ENCODE measurements at regions not wholly inside any gene's neighbourhood (a gene's known extent, or its start where the extent isn't known, plus 50 kb on each side); places are given as distances from the start of the nearest gene placed in this dataset.
"Not testable (repeated sequence)": the region's sequence is repeated elsewhere in the genome, so short reads cannot be mapped to it uniquely, and the experiment has no call there.

DNA sequence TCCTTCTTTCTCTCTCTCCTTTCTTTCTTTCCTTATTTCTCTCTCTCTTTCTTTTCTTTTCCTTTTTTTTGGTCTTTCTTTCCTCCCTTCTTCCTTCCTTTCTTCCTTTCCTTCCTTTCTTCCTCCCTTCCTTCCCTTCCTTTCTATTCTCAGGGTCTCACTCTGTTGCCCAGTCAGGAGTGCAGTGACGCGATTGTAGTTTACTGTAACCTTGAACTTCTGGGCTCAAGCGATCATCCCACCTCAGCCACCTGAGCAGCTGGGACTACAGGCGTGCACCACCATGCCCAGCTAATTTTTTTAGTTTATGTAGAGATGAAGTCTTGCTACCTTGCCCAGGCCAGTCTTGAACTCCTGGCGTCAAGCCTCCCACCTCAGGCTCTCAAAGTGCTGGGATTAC is 83.8 kb upstream of the PPM1B start:
- ATAC-seq = no peak
- no peaks in the 10 kb centered on the region for H3K9me3 ChIP-seq
- H3K4me1 ChIP-seq = peaks cover 0 to 20% (median 4%) of the 10 kb centered on the region in 3 donors
- 96 to 100% methylated on average over 3 to 4 of the region's 5 CpGs for WGBS, 2 donors (ENCODE audit: low coverage in 1 of 2)
- no peak for TF ChIP-seq EP300 (IDR thresholded peaks at IDR 0.05)
- TF ChIP-seq, protein P1, sequence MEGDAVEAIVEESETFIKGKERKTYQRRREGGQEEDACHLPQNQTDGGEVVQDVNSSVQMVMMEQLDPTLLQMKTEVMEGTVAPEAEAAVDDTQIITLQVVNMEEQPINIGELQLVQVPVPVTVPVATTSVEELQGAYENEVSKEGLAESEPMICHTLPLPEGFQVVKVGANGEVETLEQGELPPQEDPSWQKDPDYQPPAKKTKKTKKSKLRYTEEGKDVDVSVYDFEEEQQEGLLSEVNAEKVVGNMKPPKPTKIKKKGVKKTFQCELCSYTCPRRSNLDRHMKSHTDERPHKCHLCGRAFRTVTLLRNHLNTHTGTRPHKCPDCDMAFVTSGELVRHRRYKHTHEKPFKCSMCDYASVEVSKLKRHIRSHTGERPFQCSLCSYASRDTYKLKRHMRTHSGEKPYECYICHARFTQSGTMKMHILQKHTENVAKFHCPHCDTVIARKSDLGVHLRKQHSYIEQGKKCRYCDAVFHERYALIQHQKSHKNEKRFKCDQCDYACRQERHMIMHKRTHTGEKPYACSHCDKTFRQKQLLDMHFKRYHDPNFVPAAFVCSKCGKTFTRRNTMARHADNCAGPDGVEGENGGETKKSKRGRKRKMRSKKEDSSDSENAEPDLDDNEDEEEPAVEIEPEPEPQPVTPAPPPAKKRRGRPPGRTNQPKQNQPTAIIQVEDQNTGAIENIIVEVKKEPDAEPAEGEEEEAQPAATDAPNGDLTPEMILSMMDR (IDR thresholded peaks at IDR 0.05) = no peak
- H3K4me3 ChIP-seq = no peak overlapping the region
- no peak overlapping the region for H3K27ac ChIP-seq
- no peaks in the 10 kb centered on the region for H3K27me3 ChIP-seq
- H3K36me3 ChIP-seq = no peaks in the 10 kb centered on the region

DNA sequence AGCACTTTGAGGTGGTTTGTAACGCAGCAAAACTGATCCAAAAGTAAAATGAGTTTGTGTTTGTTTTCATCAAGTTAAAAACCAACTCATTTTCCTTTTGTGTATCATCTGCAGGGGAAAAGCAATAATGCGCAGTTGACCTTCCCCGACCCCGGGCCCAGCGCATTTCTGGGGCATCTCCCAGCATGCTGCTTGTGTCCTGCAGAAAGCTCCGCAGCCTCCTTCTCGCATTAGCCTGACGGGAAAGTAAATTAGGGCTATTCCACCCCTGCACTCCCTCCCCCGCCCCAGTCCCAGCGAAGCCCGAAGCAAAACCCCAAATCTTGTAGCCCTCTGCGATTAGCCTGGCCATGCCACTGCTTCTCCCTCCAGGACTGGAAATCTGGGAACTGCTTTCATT is 82.0 kb upstream of the PPM1B start:
- WGBS, 2 donors (ENCODE audit: low coverage in 1 of 2) = 74 to 87% methylated on average over 8 to 10 of the region's 12 CpGs
- H3K27ac ChIP-seq = peak overlapping the region in 2 of 4 donors; percentile 76 to 79
- H3K4me3 ChIP-seq = peak overlapping the region in 1 of 2 donors; percentile 42

DNA sequence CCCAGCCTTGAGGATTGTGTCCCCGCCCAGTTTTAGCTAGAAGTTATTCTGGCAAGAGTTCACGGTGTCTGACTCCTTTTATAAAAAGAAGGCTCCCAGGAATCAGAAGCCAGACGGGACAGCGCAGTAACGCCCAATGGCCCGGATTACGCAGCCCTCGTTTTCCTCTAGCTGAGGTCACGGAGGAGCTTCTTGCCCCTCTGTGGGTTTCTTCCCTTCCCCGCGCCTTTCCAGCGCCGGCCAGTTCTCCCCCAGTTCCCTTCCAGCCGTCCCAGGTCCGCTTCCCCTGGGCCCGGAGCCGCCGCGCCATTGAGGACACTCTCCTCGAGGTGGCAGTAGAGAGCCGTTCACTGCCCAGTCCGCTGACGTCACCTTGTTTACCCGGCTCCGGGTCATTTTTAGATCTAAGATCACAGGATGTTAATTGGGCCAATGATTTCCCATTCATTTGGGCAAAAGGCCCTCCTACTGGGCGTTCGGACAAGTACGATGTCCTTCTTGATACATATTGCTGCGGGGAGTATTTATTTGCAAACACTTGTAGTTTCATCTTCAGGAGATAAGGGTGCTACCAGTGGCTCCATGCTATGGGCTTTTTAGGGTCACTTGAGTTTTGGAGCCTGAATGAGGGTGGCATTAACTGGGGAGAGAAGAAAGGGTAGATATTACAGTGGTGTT is 81.5 kb upstream of the PPM1B start:
- WGBS, 2 donors (ENCODE audit: low coverage in 1 of 2) = 0% methylated on average over 6 to 22 of the region's 29 CpGs

More for the DNA sequence above, 82.0 kb upstream of the PPM1B start:
- TF ChIP-seq POLR2A (IDR thresholded peaks at IDR 0.05) (no peak), EP300 (IDR thresholded peaks at IDR 0.05) (no peak), POLR2AphosphoS5 (IDR thresholded peaks at IDR 0.05) (no peak)
- TF ChIP-seq, protein P1 (IDR thresholded peaks at IDR 0.05) = no peak
- Histone ChIP-seq H3K9me3 (no peaks in the 10 kb centered on the region), H3K36me3 (no peaks in the 10 kb centered on the region), H3K27me3 (no peaks in the 10 kb centered on the region), H3K4me1 (peaks cover 0 to 20% (median 4%) of the 10 kb centered on the region in 3 donors)
- no peak for ATAC-seq

DNA sequence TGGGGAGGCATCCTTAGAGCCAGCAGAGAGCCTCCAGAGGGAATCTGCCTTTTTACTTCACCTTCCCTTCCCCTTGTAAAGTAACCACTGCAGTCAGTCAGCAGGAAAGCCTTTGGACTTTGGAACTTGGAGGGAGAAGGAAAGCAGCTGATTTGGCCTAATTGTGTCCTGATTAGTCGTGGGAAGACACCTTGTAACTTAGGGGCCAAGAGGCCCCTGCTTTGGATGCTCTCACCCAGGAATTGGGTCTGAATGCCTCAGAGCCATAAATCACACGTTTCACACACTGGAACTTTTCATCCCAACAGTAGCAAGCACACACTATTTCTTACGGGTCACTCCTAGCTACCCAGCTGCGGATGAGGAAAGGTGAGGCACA is 81.0 kb upstream of the PPM1B start:
- ATAC-seq = peak; percentile 10
- no peaks in the 10 kb centered on the region for H3K27me3 ChIP-seq
- 87% methylated on average over 3 of the region's 4 CpGs; no CpG with 5 or more reads in 1 of the 2 donors for WGBS, 2 donors (ENCODE audit: low coverage in 1 of 2)
- H3K27ac ChIP-seq = peak overlapping the region in 3 of 4 donors; percentile 67 to 79 (median 76)
- no peaks in the 10 kb centered on the region for H3K9me3 ChIP-seq
- TF ChIP-seq POLR2AphosphoS5 (IDR thresholded peaks at IDR 0.05) (no peak), POLR2A (IDR thresholded peaks at IDR 0.05) (no peak), EP300 (IDR thresholded peaks at IDR 0.05) (no peak)
- TF ChIP-seq, protein P1 (IDR thresholded peaks at IDR 0.05) = no peak
- no peaks in the 10 kb centered on the region for H3K36me3 ChIP-seq
- H3K4me1 ChIP-seq = peaks cover 0 to 20% (median 4%) of the 10 kb centered on the region in 3 donors
- peak overlapping the region in 1 of 2 donors; percentile 42 for H3K4me3 ChIP-seq

More for the DNA sequence above, 81.5 kb upstream of the PPM1B start:
- ATAC-seq = peak; percentile 95
- Histone ChIP-seq H3K27me3 (no peaks in the 10 kb centered on the region), H3K9me3 (no peaks in the 10 kb centered on the region), H3K27ac (peak overlapping the region in 3 of 4 donors; percentile 67 to 79 (median 76)), H3K4me1 (peaks cover 0 to 20% (median 4%) of the 10 kb centered on the region in 3 donors), H3K36me3 (no peaks in the 10 kb centered on the region), H3K4me3 (peak overlapping the region; percentile 20 to 42)
- TF ChIP-seq, protein P1 (IDR thresholded peaks at IDR 0.05) = peak; percentile 86 to 97 (median 90)
- no peak for TF ChIP-seq EP300 (IDR thresholded peaks at IDR 0.05)
- peak; percentile 57 for TF ChIP-seq POLR2AphosphoS5 (IDR thresholded peaks at IDR 0.05)

DNA sequence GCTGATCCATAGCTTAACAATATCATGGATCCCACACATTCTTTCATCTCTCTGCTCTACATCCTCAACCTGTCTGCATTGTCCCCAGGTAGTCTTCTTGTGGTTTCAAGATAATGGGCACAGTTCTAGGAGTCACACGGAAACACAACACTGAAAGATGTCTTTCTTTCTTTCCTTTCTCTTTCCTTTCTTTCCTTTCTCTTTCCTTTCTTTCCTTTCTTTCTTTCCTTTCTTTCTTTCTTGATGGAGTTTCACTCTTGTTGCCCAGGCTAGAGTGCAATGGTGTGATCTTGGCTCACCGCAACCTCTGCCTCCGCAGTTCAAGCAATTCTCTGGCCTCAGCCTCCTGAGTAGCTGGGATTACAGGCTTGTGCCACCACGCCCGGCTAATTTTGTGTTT is 76.2 kb upstream of the PPM1B start:
- not testable (repeated sequence) for H3K4me3 ChIP-seq, H3K9me3 ChIP-seq, H3K4me1 ChIP-seq, H3K36me3 ChIP-seq, ATAC-seq, H3K27me3 ChIP-seq, H3K27ac ChIP-seq
- WGBS, 2 donors (ENCODE audit: low coverage in 1 of 2) = 94 to 100% methylated on average over 1 to 5 of the region's 5 CpGs
